NK-92 (cell line): ENCODE measurements at regions not wholly inside any gene's neighbourhood (a gene's known extent, or its start where the extent isn't known, plus 50 kb on each side); places are given as distances from the start of the nearest gene placed in this dataset.
"Not testable (repeated sequence)": the region's sequence is repeated elsewhere in the genome, so short reads cannot be mapped to it uniquely, and the experiment has no call there.

Experiments
- DNase-seq: peaks from one replicate; lab custom pipeline; 2025; ENCODE audit not compliant: unreplicated experiment; lab: John Stamatoyannopoulos, UW

GRCh38 chr14:98189944-98190343, 1082.1 kb downstream of the BCL11B start:
- no peak for DNase-seq

DNA sequence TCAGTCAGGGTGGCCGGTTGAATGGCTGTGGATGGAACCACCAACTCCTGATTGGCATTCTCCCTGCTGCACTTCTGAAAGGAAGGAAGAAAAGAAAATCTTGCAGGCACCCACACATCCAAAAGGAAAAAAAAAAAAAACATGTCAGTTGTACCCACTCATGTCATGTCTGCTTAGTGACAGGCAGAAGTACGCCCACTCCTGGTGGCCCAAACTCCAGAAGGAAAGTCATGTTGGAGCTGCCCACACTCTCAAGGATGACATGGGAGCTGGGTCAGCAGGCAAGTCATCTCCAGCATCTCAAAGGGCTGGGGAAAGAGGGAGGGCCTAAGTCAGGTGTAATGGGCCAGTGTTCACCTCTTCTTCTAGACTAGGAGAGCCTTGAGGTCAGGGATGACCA, 1079.1 kb downstream of the BCL11B start:
- DNase-seq: no peak

- no peak for DNase-seq
These were observed 1077.2 kb downstream of the BCL11B start for GRCh38 chr14:98194821-98195220.

GRCh38 chr14:98195256-98195655, 1076.7 kb downstream of the BCL11B start:
- DNase-seq: no peak

GRCh38 chr14:98197933-98198332, 1074.1 kb downstream of the BCL11B start:
- DNase-seq: no peak

DNA sequence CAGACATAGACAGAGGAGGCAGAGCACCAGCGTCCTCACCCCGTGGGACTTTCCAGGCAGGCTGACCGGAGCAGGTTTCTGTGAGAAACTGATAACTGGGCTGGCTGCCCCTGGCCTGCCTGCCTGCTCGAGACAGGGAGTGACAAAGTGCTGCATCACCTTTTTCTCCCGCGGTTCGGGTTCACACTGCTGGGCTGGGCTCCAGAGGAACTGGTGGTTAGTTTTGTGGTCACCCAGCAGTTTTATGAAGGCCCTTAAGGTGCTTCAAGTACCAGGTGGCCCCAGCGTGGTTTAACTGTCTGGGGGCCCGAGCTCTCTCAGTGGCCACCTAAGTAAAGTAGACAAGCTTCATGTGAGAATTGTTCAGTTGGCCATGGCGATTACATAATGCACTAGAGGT, 1073.6 kb downstream of the BCL11B start:
- DNase-seq: no peak

DNA sequence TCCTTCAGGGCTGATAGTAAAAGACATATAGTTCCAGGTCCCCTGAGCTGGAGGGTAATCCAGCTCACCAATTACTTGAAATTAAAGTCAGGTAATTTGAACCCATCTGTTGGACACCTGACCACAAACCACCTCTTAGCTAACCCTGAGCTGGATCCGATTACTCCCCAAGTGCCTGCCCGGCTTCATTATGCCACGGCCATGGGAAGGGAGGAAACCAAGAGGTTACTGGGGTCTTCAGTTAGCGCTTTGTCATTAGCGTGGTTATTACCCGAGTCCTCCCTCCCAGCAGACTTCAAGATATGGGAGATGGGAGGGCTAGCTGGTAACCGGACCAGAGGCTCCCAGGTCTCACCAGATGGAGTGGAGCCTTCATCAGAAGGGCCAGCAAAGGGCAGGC, 1071.4 kb downstream of the BCL11B start:
- no peak for DNase-seq

GRCh38 chr14:98203421-98203820, 1068.6 kb downstream of the BCL11B start:
- DNase-seq: no peak

- no peak for DNase-seq
These were observed 1067.9 kb downstream of the BCL11B start for GRCh38 chr14:98204139-98204538.

DNA sequence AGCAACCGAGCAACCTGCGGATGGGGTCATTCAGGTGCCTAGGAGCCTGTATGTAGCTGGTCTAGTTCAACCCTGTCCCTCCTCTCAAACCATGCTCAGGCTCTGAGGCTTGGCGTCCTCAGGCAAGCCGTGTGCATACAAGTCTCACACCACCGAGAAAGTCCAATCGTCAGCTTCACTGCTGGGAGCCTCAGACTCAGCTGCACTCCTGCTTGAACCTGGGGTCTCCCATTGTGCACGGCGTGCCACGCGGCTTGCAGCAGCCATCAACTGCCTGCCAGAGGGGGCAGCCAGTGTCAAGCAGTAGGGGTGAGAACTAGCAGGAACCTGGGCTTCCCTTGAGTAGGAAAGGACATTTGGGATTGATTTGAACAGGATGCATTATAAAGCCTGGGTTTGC, 1064.6 kb downstream of the BCL11B start:
- no peak for DNase-seq

DNA sequence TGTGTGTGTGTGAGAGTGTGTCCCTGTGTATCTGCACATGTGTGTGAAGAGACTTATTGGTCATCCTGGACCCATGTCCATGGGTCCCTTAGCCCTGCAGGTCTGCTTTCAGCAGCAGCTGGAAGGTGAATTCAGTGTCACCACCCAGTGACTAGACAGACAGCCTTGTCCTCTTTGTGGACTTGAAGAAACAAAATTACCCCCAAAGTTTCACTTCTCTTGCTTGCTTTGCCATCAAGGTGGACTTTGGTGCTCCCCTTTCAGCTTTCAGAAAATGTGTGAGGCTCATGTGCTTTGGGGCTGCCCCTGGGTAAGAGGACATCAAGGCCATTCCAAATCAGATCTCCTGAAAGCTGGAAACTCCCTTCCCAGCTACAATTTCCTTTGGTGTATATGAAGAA, 1063.8 kb downstream of the BCL11B start:
- no peak for DNase-seq

GRCh38 chr14:98208943-98209342, 1063.1 kb downstream of the BCL11B start:
- no peak for DNase-seq

GRCh38 chr14:98210045-98210672, 1061.8 kb downstream of the BCL11B start:
- no peak for DNase-seq

DNA sequence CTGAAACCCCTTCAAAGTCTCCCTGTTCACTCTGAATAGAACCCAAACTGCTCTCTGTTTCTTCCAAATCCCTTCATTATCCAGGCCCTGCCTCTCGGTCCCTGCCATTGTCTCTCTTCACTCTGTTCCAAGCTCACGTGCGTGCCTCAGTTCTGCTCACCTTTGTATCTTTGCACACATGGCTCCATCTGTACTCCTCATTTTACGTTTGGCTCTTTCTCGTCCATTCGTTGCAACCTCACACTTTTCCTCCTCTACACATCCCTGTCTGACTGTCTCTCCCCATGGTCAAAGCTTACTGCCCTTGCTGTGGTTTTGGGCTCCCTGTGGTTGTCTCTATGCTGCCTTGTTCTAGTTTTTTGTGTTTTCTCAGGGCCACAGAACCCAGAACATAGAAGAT, 1054.5 kb downstream of the BCL11B start:
- no peak for DNase-seq

- no peak for DNase-seq
These were observed 1053.8 kb downstream of the BCL11B start for GRCh38 chr14:98218218-98218617.

DNA sequence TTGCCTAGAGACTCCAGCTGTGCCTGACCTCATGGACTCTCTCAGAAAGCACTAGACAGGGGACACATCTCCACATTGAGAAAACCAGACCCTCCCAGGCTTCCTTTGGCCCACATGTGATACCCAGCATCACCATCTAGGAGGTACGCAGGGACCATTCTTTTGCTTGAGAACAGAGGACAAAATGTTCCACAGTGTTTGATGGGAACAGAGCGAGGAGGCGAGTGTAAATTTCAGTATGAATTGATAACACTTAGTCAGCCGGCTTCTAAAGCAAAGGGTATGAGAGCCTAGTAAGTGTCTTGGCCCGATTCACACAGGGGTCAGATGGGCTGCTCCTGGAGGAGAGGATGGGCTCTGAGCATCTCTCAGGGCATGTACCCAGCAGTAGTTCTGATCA, 1052.4 kb downstream of the BCL11B start:
- no peak for DNase-seq

DNA sequence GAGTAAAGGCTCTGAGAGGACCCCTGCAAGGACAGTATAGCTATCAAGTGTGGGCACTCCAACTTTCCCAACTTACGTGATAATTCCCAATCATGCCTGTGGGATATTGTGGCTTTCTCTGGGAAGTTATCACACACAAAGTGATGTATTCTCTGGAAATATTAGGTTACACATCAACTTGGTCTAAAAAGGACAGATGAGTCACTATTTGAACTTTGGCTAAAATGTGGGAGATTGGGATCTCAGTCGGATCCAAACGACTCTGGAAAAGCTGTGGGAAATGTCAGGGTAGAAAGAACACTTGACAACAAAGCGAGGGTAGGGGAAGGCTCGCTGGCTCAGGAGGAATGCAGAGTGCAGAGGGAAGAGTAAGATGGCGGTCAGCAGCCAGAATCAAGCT, 1048.9 kb downstream of the BCL11B start:
- no peak for DNase-seq

DNA sequence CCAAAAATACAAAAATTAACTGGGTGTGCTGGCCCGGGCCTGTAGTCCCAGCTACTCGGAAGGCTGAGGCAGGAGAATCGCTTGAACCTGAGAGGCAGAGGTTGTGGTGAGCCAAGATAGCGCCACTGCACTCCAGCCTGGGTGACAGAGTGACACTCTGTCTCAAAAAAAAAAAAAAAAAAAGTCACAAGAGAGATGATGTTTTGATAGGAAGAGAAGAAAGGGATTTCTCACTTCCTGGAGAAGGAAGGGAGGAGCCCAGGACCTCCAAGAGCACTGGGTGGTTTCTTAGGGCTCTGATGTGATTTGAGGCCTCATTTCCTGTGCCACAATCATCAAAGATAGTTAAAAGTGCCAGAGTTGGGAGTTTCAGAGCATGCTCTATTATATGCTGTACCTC, 1048.3 kb downstream of the BCL11B start:
- DNase-seq: not testable (repeated sequence)

GRCh38 chr14:98226411-98226810, 1045.6 kb downstream of the BCL11B start:
- DNase-seq: no peak

DNA sequence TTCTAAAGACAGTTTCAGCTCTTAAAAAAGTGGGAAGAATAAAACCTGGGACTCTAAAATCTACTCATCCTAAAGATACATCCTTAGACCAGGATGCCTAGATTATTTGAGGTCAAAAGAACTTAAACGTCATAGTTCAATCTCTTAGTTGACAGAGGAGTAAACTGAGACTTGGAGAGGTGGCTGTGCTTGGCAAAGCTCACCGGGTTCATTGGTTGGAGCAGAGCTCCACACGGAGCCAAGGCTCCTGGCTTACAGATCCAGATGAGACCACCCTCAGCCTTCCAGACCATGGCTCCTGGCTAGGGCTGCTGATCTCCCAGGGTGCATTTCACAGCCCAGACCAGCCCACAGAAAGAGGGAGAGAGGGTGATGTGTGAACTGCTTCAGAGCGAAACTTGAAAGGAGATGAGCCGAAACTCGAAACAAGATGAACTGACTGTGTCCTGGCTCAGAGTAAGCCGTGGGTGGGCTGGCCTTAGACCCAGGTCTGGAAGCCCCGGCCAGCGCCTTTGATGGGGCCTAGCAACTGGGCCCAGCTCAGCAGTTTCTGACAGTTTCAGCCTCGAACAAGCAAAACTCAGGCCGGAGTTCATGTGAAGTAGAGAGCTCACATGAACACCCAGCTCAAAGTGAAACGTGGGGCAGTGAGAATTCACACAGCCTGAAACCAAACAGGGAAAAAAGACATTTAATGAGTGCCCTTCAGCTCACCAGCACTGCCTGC, 1044.8 kb downstream of the BCL11B start:
- DNase-seq: no peak

GRCh38 chr14:98227727-98228111, 1044.3 kb downstream of the BCL11B start:
- DNase-seq: no peak

GRCh38 chr14:98229656-98230366, 1042.2 kb downstream of the BCL11B start:
- DNase-seq: no peak
